PC-3 (cell line): ENCODE measurements at regions not wholly inside any gene's neighbourhood (a gene's known extent, or its start where the extent isn't known, plus 50 kb on each side); places are given as distances from the start of the nearest gene placed in this dataset.

Experiments
- ATAC-seq: fragments of 200-7000 bp; cut with Tn5 transposase; 2 replicates; pipeline ENCODE4 v1.9.1; 2020; ENCODE audit warnings: mild to moderate bottlenecking, moderate library complexity
- BruUV-seq: library from RNA; stranded (reverse); fragments of 400-500 nt; replicated peaks from 2 replicates; lab custom pipeline; 2021; lab: Mats Ljungman, UMichigan
- CTCF ChIA-PET: fragments of 300-600 bp; sonication (Branson Sonifier 250); formaldehyde crosslinking; loops from one replicate; lab custom pipeline; 2022; ENCODE audit warnings: antibody characterized with exemption; lab: Charles Lee
- POLR2A ChIA-PET: fragments of 300-600 bp; sonication (Branson Sonifier 250); formaldehyde crosslinking; loops from one replicate; lab custom pipeline; 2022; ENCODE audit warnings: antibody characterized with exemption; ENCODE audit not compliant: unreplicated experiment; lab: Charles Lee
- DNase-seq: peaks from one replicate; pipeline ENCODE4 v3.0.0-alpha.2; 2015
- H2AFZ ChIP-seq: fragments of 300-600 bp; sonication (generic); 2 replicates; pipeline ENCODE4 v1.6.0; 2016; ENCODE audit warnings: antibody characterized with exemption, low read length
- H3F3A ChIP-seq: fragments of 300-600 bp; sonication (generic); one replicate; pipeline ENCODE4 v1.6.0; 2017; ENCODE audit warnings: antibody characterized with exemption, low read length, control low read depth, mild to moderate bottlenecking; ENCODE audit not compliant: unreplicated experiment
- H3K27ac ChIP-seq: fragments of 300-600 bp; sonication (generic); 2 replicates; pipeline ENCODE4 v1.5.1; 2016; ENCODE audit warnings: mild to moderate bottlenecking, low read length
- H3K27me3 ChIP-seq: fragments of 300-600 bp; sonication (generic); 2 replicates; pipeline ENCODE4 v1.6.1; 2016; ENCODE audit warnings: low read length, mixed read lengths
- H3K36me3 ChIP-seq: fragments of 300-600 bp; sonication (generic); 2 replicates; pipeline ENCODE4 v1.6.1; 2016; ENCODE audit warnings: low read depth, mixed run types, low read length, mixed read lengths
- H3K4me1 ChIP-seq: fragments of 300-600 bp; sonication (generic); 2 replicates; pipeline ENCODE4 v1.5.1; 2016; ENCODE audit warnings: low read length; ENCODE audit not compliant: insufficient read depth
- H3K4me2 ChIP-seq: fragments of 300-600 bp; sonication (generic); 2 replicates; pipeline ENCODE4 v1.6.0; 2016; ENCODE audit warnings: low read length
- H3K4me3 ChIP-seq: fragments of 300-600 bp; sonication (generic); 2 replicates; pipeline ENCODE4 v1.5.1; 2016; ENCODE audit warnings: mild to moderate bottlenecking, low read length, mixed read lengths
- H3K79me2 ChIP-seq: fragments of 300-600 bp; sonication (generic); 2 replicates; pipeline ENCODE4 v1.6.1; 2017; ENCODE audit warnings: low read length, mixed read lengths
- H3K9ac ChIP-seq: fragments of 300-600 bp; sonication (generic); 2 replicates; pipeline ENCODE4 v1.6.0; 2016; ENCODE audit warnings: mild to moderate bottlenecking, low read length
- H3K9me2 ChIP-seq: fragments of 300-600 bp; sonication (generic); replicated peaks from 2 replicates; pipeline ENCODE4 v1.6.1; 2016; ENCODE audit warnings: mixed run types, low read length, mixed read lengths
- H3K9me3 ChIP-seq: fragments of 300-600 bp; sonication (generic); 2 replicates; pipeline ENCODE4 v1.6.1; 2016; ENCODE audit warnings: low read length, mixed read lengths
- H4K20me1 ChIP-seq: fragments of 300-600 bp; sonication (generic); 2 replicates; pipeline ENCODE4 v1.6.1; 2016; ENCODE audit warnings: low read length, mixed read lengths
- EZH2 ChIP-seq: fragments of 300-600 bp; sonication (generic); IDR thresholded peaks from one replicate; pipeline ENCODE4 v1.6.1; 2017; ENCODE audit warnings: antibody characterized with exemption, mild to moderate bottlenecking, low read length; ENCODE audit not compliant: unreplicated experiment
- EZH2phosphoT487 ChIP-seq: fragments of 300-600 bp; sonication (generic); IDR thresholded peaks from 2 replicates; pipeline ENCODE4 v1.6.1; 2018; ENCODE audit warnings: mild to moderate bottlenecking, antibody characterized with exemption, low read length, borderline replicate concordance
- intact Hi-C: fragments of 100-400 bp; cut with micrococcal nuclease; formaldehyde crosslinking; loops from 2 replicates; pipeline ENCODE4 v1.9.0; 2023
- TF ChIP-seq, protein P1 (sequence below): fragments of 300-600 bp; sonication (generic); conservative IDR thresholded peaks from 2 replicates; pipeline ENCODE4 v1.5.1; 2017; ENCODE audit warnings: antibody characterized with exemption, low read depth, mild to moderate bottlenecking, low read length

GRCh38 chr5:4523038-4523437 is 617.1 kb upstream of the ADAMTS16 start:
- Histone ChIP-seq H3K9me3 (peaks cover 6% of the 10 kb centered on the region; the same call in 1 of the 2 replicates), H3K4me1 (no peaks in the 10 kb centered on the region), H3K4me2 (no peak overlapping the region), H3K27me3 (no peaks in the 10 kb centered on the region), H3K79me2 (no peaks in the 10 kb centered on the region), H4K20me1 (no peaks in the 10 kb centered on the region), H2AFZ (no peak overlapping the region), H3K27ac (no peak overlapping the region), H3K9ac (no peak overlapping the region), H3K4me3 (no peak overlapping the region), H3F3A (no peaks in the 10 kb centered on the region), H3K9me2 (no peaks in the 10 kb centered on the region), H3K36me3 (no peaks in the 10 kb centered on the region)
- BruUV-seq = no TSS peak
- DNase-seq (no peak), ATAC-seq (no peak)
- POLR2A ChIA-PET = no interaction called here
- TF ChIP-seq EZH2 = no peak
- TF ChIP-seq, protein P1, sequence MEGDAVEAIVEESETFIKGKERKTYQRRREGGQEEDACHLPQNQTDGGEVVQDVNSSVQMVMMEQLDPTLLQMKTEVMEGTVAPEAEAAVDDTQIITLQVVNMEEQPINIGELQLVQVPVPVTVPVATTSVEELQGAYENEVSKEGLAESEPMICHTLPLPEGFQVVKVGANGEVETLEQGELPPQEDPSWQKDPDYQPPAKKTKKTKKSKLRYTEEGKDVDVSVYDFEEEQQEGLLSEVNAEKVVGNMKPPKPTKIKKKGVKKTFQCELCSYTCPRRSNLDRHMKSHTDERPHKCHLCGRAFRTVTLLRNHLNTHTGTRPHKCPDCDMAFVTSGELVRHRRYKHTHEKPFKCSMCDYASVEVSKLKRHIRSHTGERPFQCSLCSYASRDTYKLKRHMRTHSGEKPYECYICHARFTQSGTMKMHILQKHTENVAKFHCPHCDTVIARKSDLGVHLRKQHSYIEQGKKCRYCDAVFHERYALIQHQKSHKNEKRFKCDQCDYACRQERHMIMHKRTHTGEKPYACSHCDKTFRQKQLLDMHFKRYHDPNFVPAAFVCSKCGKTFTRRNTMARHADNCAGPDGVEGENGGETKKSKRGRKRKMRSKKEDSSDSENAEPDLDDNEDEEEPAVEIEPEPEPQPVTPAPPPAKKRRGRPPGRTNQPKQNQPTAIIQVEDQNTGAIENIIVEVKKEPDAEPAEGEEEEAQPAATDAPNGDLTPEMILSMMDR = no peak
- intact Hi-C loops = no loop called here
- CTCF ChIA-PET = no interaction called here

- Histone ChIP-seq H3K4me3 (no peak overlapping the region), H3K9me3 (peaks cover 5% of the 10 kb centered on the region; the same call in 1 of the 2 replicates), H3K79me2 (no peaks in the 10 kb centered on the region), H3K4me2 (no peak overlapping the region), H3K9ac (no peak overlapping the region), H3K9me2 (no peaks in the 10 kb centered on the region), H3K36me3 (no peaks in the 10 kb centered on the region), H4K20me1 (no peaks in the 10 kb centered on the region), H2AFZ (no peak overlapping the region), H3F3A (no peaks in the 10 kb centered on the region), H3K27me3 (no peaks in the 10 kb centered on the region), H3K4me1 (no peaks in the 10 kb centered on the region), H3K27ac (no peak overlapping the region)
- intact Hi-C loops = no loop called here
- ATAC-seq = no peak
- CTCF ChIA-PET = no interaction called here
- POLR2A ChIA-PET = no interaction called here
- TF ChIP-seq EZH2phosphoT487 = no peak
- TF ChIP-seq, protein P1 = no peak
- TF ChIP-seq EZH2 = no peak
- DNase-seq = no peak
- BruUV-seq = no TSS peak
Observed at GRCh38 chr5:4531756-4532704, 608.1 kb upstream of the ADAMTS16 start.

- Histone ChIP-seq H3F3A (no peaks in the 10 kb centered on the region), H3K27ac (no peak overlapping the region), H3K4me1 (no peaks in the 10 kb centered on the region), H3K9ac (no peak overlapping the region), H3K9me3 (0 out of 2 replicates have a peak, but pooled peaks cover 5% of the 10 kb centered on the region), H3K79me2 (no peaks in the 10 kb centered on the region), H3K27me3 (no peaks in the 10 kb centered on the region), H3K4me2 (no peak overlapping the region), H3K36me3 (no peaks in the 10 kb centered on the region), H3K9me2 (no peaks in the 10 kb centered on the region), H2AFZ (no peak overlapping the region), H3K4me3 (no peak overlapping the region), H4K20me1 (no peaks in the 10 kb centered on the region)
- no peak for ATAC-seq
- ChIA-PET POLR2A (no interaction called here), CTCF (no interaction called here)
- DNase-seq = no peak
- TF ChIP-seq EZH2phosphoT487 (no peak), EZH2 (no peak)
- TF ChIP-seq, protein P1 = no peak
- intact Hi-C loops = no loop called here
- no TSS peak for BruUV-seq
Observed at GRCh38 chr5:4532705-4533080, 607.4 kb upstream of the ADAMTS16 start.
